B cell (primary cell): ENCODE measurements at regions not wholly inside any gene's neighbourhood (a gene's known extent, or its start where the extent isn't known, plus 50 kb on each side); places are given as distances from the start of the nearest gene placed in this dataset.

Experiments used
- ATAC-seq: fragments of 200-7000 bp; cut with Tn5 transposase; one replicate; pipeline ENCODE4 v1.10.0; 2021; ENCODE audit warnings: low read depth, mild to moderate bottlenecking, moderate number of reproducible peaks, moderate library complexity
- CTCF ChIA-PET: fragments of 350-600 bp; sonication (Branson Sonifier 250); formaldehyde crosslinking; loops from one replicate; lab custom pipeline; 2021; ENCODE audit warnings: antibody characterized with exemption, inconsistent platforms; lab: Charles Lee
- POLR2A ChIA-PET: fragments of 350-600 bp; sonication (Branson Sonifier 250); formaldehyde crosslinking; loops from one replicate; lab custom pipeline; 2021; ENCODE audit warnings: antibody characterized with exemption; lab: Charles Lee
- DNase-seq: peaks from one replicate; pipeline ENCODE4 v3.0.0; 2013
- H2AFZ ChIP-seq: 2 replicates; pipeline ENCODE4 v1.6.1; 2012; ENCODE audit warnings: mild to moderate bottlenecking, low read depth, low read length; ENCODE audit not compliant: insufficient read depth, poor library complexity, severe bottlenecking
- H3K27ac ChIP-seq, 2 donors: 1 replicate in 1 of 2; 2 replicates in 1 of 2; pipeline ENCODE4 v1.5.1; 2012 to 2013; ENCODE audit warnings: low read length in 2 of 2, mild to moderate bottlenecking in 2 of 2, moderate library complexity in 1 of 2
- H3K27me3 ChIP-seq, 4 experiments: fragments of 200-600 bp in 1 of 4; sonication (generic) in 1 of 4; replicated peaks in 1 of 4; 1 replicate in 2 of 4; 2 replicates in 2 of 4; pipeline versions ENCODE4 v1.6.1 to v1.7.0; 2013 to 2016; ENCODE audit warnings: low read length in 3 of 4, mild to moderate bottlenecking in 2 of 4, mixed read lengths in 1 of 4, moderate library complexity in 1 of 4; ENCODE audit not compliant: insufficient read depth in 4 of 4, control insufficient read depth in 3 of 4; ENCODE audit errors: control extremely low read depth in 1 of 4
- H3K36me3 ChIP-seq, 2 experiments: replicated peaks in 1 of 2; 1 replicate in 1 of 2; 2 replicates in 1 of 2; pipeline versions ENCODE4 v1.6.1 to v1.7.1; 2013; ENCODE audit warnings: low read length in 1 of 2; ENCODE audit not compliant: insufficient read depth in 2 of 2, control insufficient read depth in 1 of 2; ENCODE audit errors: control extremely low read depth in 1 of 2, extremely low read depth in 1 of 2
- H3K4me1 ChIP-seq, 2 donors: fragments of 200-600 bp in 1 of 2; sonication (generic) in 1 of 2; 1 replicate in 1 of 2; 2 replicates in 1 of 2; pipeline versions ENCODE4 v1.5.1 to v1.6.1; 2013 to 2017; ENCODE audit warnings: low read length in 2 of 2; ENCODE audit not compliant: control insufficient read depth in 2 of 2, insufficient read depth in 2 of 2
- H3K4me2 ChIP-seq: replicated peaks from 2 replicates; pipeline ENCODE3; 2012; ENCODE audit warnings: mild to moderate bottlenecking, low read depth, low read length; ENCODE audit not compliant: poor library complexity, severe bottlenecking
- H3K4me3 ChIP-seq, 5 experiments: fragments of 200-600 bp in 1 of 5; sonication (generic) in 1 of 5; 1 replicate in 3 of 5; 2 replicates in 2 of 5; pipeline versions ENCODE4 v1.5.1 to v1.7.0; 2011 to 2016; ENCODE audit warnings: low read length in 4 of 5, mild to moderate bottlenecking in 4 of 5, low read depth in 2 of 5, control low read depth in 1 of 5, moderate library complexity in 1 of 5; ENCODE audit not compliant: insufficient read depth in 1 of 5; ENCODE audit errors: control extremely low read depth in 1 of 5, extremely low read depth in 1 of 5
- H3K79me2 ChIP-seq: fragments of 200-600 bp; sonication (generic); one replicate; pipeline ENCODE4 v1.6.0; 2016; ENCODE audit warnings: low read length; ENCODE audit not compliant: control insufficient read depth, insufficient read depth
- H3K9ac ChIP-seq: fragments of 200-600 bp; sonication (generic); 2 replicates; pipeline ENCODE4 v1.6.1; 2017; ENCODE audit warnings: mild to moderate bottlenecking, low read length, moderate library complexity
- H3K9me3 ChIP-seq, 3 donors: one replicate each; pipeline versions ENCODE4 v1.6.1 to v1.7.1; 2013; ENCODE audit warnings: low read length in 2 of 3; ENCODE audit not compliant: control insufficient read depth in 2 of 3, insufficient read depth in 1 of 3; ENCODE audit errors: control extremely low read depth in 1 of 3
- H4K20me1 ChIP-seq: 2 replicates; pipeline ENCODE4 v1.6.0; 2012; ENCODE audit warnings: mild to moderate bottlenecking, low read length; ENCODE audit not compliant: insufficient read depth, control insufficient read depth, poor library complexity, severe bottlenecking
- H3K27ac Mint-ChIP-seq: one replicate; pipeline ENCODE4 v1.8.0; 2021; ENCODE audit warnings: mixed read lengths
- H3K27me3 Mint-ChIP-seq: one replicate; pipeline ENCODE4 v1.8.0; 2021; ENCODE audit warnings: mixed read lengths
- H3K4me1 Mint-ChIP-seq: one replicate; pipeline ENCODE4 v1.8.0; 2021; ENCODE audit warnings: mixed read lengths
- H3K4me3 Mint-ChIP-seq: one replicate; pipeline ENCODE4 v1.8.0; 2021; ENCODE audit warnings: mixed read lengths
- H3K9me3 Mint-ChIP-seq: one replicate; pipeline ENCODE4 v1.8.0; 2022; ENCODE audit warnings: mixed read lengths; ENCODE audit not compliant: insufficient read depth
- EZH2 ChIP-seq: IDR thresholded peaks from 2 replicates; pipeline ENCODE4 v1.6.1; 2012; ENCODE audit warnings: borderline replicate concordance, low read depth, mild to moderate bottlenecking, moderate library complexity, low read length; ENCODE audit not compliant: insufficient read depth, poor library complexity, severe bottlenecking
- WGBS: methylation state at CpG from one replicate; pipeline ENCODE4 v1.1.5; 2013; ENCODE audit warnings: missing lambda C conversion rate; ENCODE audit not compliant: insufficient coverage; 5-methylcytosine and 5-hydroxymethylcytosine counted together
- intact Hi-C: fragments of 100-400 bp; cut with micrococcal nuclease; formaldehyde crosslinking; loops from one replicate; pipeline ENCODE4 v1.10.0; 2022
- TF ChIP-seq, protein P1 (sequence below): fragments of 200-600 bp; IDR thresholded peaks from one replicate; pipeline ENCODE4 v1.8.0; 2022; ENCODE audit warnings: antibody characterized with exemption, mild to moderate bottlenecking

DNA sequence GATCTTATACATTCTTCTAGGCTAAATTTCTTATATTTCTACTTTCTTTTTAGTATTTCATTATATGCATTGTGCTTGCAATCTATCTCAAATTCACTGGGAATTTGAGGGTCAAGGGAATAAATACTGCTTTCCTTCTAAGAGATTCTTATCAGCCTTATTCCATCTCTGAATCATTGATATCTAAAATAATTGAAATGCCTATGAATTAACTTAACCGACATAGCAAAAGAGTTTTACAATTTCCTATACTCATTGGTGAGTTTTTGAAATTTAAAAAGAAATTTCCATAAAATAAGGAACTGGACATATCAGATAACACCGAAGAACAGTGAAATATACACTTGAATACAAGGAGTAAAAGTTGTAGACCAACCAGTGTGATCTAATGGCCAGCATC, 373.7 kb downstream of the NAF1 start:
- H3K27ac ChIP-seq, result no peak overlapping the region
- no peak overlapping the region for H3K9ac ChIP-seq
- H3K79me2 ChIP-seq, result no peaks in the 10 kb centered on the region
- no peak overlapping the region for H3K27ac Mint-ChIP-seq
- H3K4me3 ChIP-seq, result no peak overlapping the region
- ATAC-seq (no peak), DNase-seq (no peak)
- H3K27me3 Mint-ChIP-seq, result no peaks in the 10 kb centered on the region
- no peaks in the 10 kb centered on the region for H3K27me3 ChIP-seq
- TF ChIP-seq, protein P1, sequence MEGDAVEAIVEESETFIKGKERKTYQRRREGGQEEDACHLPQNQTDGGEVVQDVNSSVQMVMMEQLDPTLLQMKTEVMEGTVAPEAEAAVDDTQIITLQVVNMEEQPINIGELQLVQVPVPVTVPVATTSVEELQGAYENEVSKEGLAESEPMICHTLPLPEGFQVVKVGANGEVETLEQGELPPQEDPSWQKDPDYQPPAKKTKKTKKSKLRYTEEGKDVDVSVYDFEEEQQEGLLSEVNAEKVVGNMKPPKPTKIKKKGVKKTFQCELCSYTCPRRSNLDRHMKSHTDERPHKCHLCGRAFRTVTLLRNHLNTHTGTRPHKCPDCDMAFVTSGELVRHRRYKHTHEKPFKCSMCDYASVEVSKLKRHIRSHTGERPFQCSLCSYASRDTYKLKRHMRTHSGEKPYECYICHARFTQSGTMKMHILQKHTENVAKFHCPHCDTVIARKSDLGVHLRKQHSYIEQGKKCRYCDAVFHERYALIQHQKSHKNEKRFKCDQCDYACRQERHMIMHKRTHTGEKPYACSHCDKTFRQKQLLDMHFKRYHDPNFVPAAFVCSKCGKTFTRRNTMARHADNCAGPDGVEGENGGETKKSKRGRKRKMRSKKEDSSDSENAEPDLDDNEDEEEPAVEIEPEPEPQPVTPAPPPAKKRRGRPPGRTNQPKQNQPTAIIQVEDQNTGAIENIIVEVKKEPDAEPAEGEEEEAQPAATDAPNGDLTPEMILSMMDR, result no peak
- TF ChIP-seq EZH2, result no peak
- H3K4me1 Mint-ChIP-seq, result no peaks in the 10 kb centered on the region
- H4K20me1 ChIP-seq, result no peaks in the 10 kb centered on the region
- no peaks in the 10 kb centered on the region for H3K36me3 ChIP-seq
- H3K4me1 ChIP-seq, result no peaks in the 10 kb centered on the region
- POLR2A ChIA-PET, result no interaction called here
- no peak overlapping the region for H3K4me3 Mint-ChIP-seq
- H3K9me3 Mint-ChIP-seq, result no peaks in the 10 kb centered on the region
- no peaks in the 10 kb centered on the region for H3K9me3 ChIP-seq
- intact Hi-C loops, result no loop called here
- CTCF ChIA-PET, result no interaction called here
- no peak overlapping the region for H2AFZ ChIP-seq
- no CpG with 5 or more reads among the region's 2 CpGs for WGBS
- no peak overlapping the region for H3K4me2 ChIP-seq

DNA sequence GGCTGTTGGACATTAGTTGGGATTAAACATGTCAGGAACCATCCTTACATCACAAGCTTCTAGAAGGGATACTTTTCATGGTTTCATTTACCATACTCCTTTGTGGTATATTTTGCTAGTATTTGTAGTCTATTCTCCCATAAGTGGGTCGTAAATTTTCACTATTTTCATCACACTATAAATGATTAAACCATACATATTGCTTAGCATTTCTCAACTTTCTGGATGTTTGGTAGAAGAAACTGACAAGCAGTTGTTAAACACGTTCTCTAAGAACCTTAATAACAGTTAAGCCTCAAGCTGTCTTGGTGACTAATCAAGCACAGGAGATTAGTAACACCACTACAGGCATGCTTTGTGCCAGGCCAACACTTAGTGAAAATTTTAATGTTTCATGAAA, 375.5 kb downstream of the NAF1 start:
- H3K4me2 ChIP-seq, result no peak overlapping the region
- H3K4me3 ChIP-seq, result no peak overlapping the region
- Mint-ChIP-seq H3K4me1 (no peaks in the 10 kb centered on the region), H3K4me3 (no peak overlapping the region), H3K27me3 (no peaks in the 10 kb centered on the region), H3K27ac (no peak overlapping the region), H3K9me3 (no peaks in the 10 kb centered on the region)
- no peak for DNase-seq
- CTCF ChIA-PET, result no interaction called here
- H2AFZ ChIP-seq, result no peak overlapping the region
- TF ChIP-seq, protein P1, result no peak
- no peak for TF ChIP-seq EZH2
- H3K27me3 ChIP-seq, result no peaks in the 10 kb centered on the region
- no peak overlapping the region for H3K27ac ChIP-seq
- ATAC-seq, result no peak
- intact Hi-C loops, result no loop called here
- no peaks in the 10 kb centered on the region for H3K36me3 ChIP-seq
- H3K79me2 ChIP-seq, result no peaks in the 10 kb centered on the region
- H3K9ac ChIP-seq, result no peak overlapping the region
- no peaks in the 10 kb centered on the region for H3K9me3 ChIP-seq
- no CpG with 5 or more reads among the region's 2 CpGs for WGBS
- H3K4me1 ChIP-seq, result no peaks in the 10 kb centered on the region
- H4K20me1 ChIP-seq, result no peaks in the 10 kb centered on the region
- POLR2A ChIA-PET, result no interaction called here
